ENCODE measurements at regions not wholly inside any gene's neighbourhood (a gene's known extent, or its start where the extent isn't known, plus 50 kb on each side); places are given as distances from the start of the nearest gene placed in this dataset.

- H3K4me1 ChIP-seq = no peaks in the 10 kb centered on the region
- H3K27ac ChIP-seq = no peak overlapping the region
- H3K36me3 ChIP-seq (ENCODE audit: low read depth, missing control alignments) = no peaks in the 10 kb centered on the region
- no peaks in the 10 kb centered on the region for H3K27me3 ChIP-seq
- H3K4me3 ChIP-seq = no peak overlapping the region
- WGBS, 2 donors = 95 to 96% methylated on average over 1 of the region's 1 CpG
- TF ChIP-seq POLR2A (IDR thresholded peaks at IDR 0.05) = no peak
- no peak for TF ChIP-seq CTCF (IDR thresholded peaks at IDR 0.05)
- no peaks in the 10 kb centered on the region for H3K9me3 ChIP-seq
- intact Hi-C loops (cut with DNase I; ENCODE audit: low total_unique reads) = no loop called here
- no peak for DNase-seq
These were observed 477.6 kb downstream of the SOX6 start for GRCh38 chr11:15878756-15879155.

- no peak for DNase-seq
- Histone ChIP-seq H3K36me3 (ENCODE audit: low read depth, missing control alignments) (no peaks in the 10 kb centered on the region), H3K4me1 (peaks cover 5% of the 10 kb centered on the region), H3K27me3 (no peaks in the 10 kb centered on the region), H3K27ac (no peak overlapping the region), H3K9me3 (no peaks in the 10 kb centered on the region), H3K4me3 (no peak overlapping the region)
- WGBS, 2 donors = 59 to 66% methylated on average over 3 of the region's 3 CpGs
- TF ChIP-seq CTCF (IDR thresholded peaks at IDR 0.05) (no peak), POLR2A (IDR thresholded peaks at IDR 0.05) (no peak)
- intact Hi-C loops (cut with DNase I; ENCODE audit: low total_unique reads) = no loop called here
These were observed 476.1 kb downstream of the SOX6 start for GRCh38 chr11:15880291-15880690.

GRCh38 chr11:15882876-15883454 is 473.4 kb downstream of the SOX6 start:
- H3K27ac ChIP-seq = peak overlapping the region in 1 of 2 donors; percentile 60
- no peaks in the 10 kb centered on the region for H3K36me3 ChIP-seq (ENCODE audit: low read depth, missing control alignments)
- intact Hi-C loops (cut with DNase I; ENCODE audit: low total_unique reads) = no loop called here
- no peaks in the 10 kb centered on the region for H3K27me3 ChIP-seq
- H3K4me3 ChIP-seq = no peak overlapping the region
- 68 to 69% methylated on average over 9 of the region's 9 CpGs for WGBS, 2 donors
- peaks cover 5% of the 10 kb centered on the region for H3K4me1 ChIP-seq
- DNase-seq = no peak
- no peak for TF ChIP-seq CTCF (IDR thresholded peaks at IDR 0.05)
- TF ChIP-seq POLR2A (IDR thresholded peaks at IDR 0.05) = no peak
- no peaks in the 10 kb centered on the region for H3K9me3 ChIP-seq

GRCh38 chr11:15883455-15883920 is 472.9 kb downstream of the SOX6 start:
- H3K27me3 ChIP-seq = no peaks in the 10 kb centered on the region
- H3K27ac ChIP-seq = peak overlapping the region in 1 of 2 donors; percentile 60
- intact Hi-C loops (cut with DNase I; ENCODE audit: low total_unique reads) = no loop called here
- no peaks in the 10 kb centered on the region for H3K36me3 ChIP-seq (ENCODE audit: low read depth, missing control alignments)
- H3K4me3 ChIP-seq = no peak overlapping the region
- 48 to 65% methylated on average over 7 of the region's 7 CpGs for WGBS, 2 donors
- no peaks in the 10 kb centered on the region for H3K9me3 ChIP-seq
- DNase-seq = no peak
- no peak for TF ChIP-seq CTCF (IDR thresholded peaks at IDR 0.05)
- no peak for TF ChIP-seq POLR2A (IDR thresholded peaks at IDR 0.05)
- H3K4me1 ChIP-seq = peaks cover 5% of the 10 kb centered on the region

- no peak for TF ChIP-seq CTCF (IDR thresholded peaks at IDR 0.05)
- TF ChIP-seq POLR2A (IDR thresholded peaks at IDR 0.05) = no peak
- peaks cover 9% of the 10 kb centered on the region for H3K4me1 ChIP-seq
- H3K36me3 ChIP-seq (ENCODE audit: low read depth, missing control alignments) = no peaks in the 10 kb centered on the region
- H3K27me3 ChIP-seq = no peaks in the 10 kb centered on the region
- no peak for DNase-seq
- H3K4me3 ChIP-seq = no peak overlapping the region
- WGBS, 2 donors = 89 to 92% methylated on average over 13 of the region's 13 CpGs
- H3K9me3 ChIP-seq = no peaks in the 10 kb centered on the region
- peak overlapping the region; percentile 52 to 60 for H3K27ac ChIP-seq
- intact Hi-C loops (cut with DNase I; ENCODE audit: low total_unique reads) = no loop called here
These were observed 472.2 kb downstream of the SOX6 start for GRCh38 chr11:15884141-15884540.
